ENCODE measurements at regions not wholly inside any gene's neighbourhood (a gene's known extent, or its start where the extent isn't known, plus 50 kb on each side); places are given as distances from the start of the nearest gene placed in this dataset.

GRCh38 chr7:68689087-68689433 lies 909.2 kb upstream of the AUTS2 start:
- H3K4me3 Mint-ChIP-seq, result no peak overlapping the region
- H3K9me3 ChIP-seq, result peaks cover 2% of the 10 kb centered on the region
- 84% methylated on average over 3 of the region's 5 CpGs for WGBS (ENCODE audit: insufficient coverage)
- H3K27ac ChIP-seq (ENCODE audit: low read length), result no peak overlapping the region
- no peaks in the 10 kb centered on the region for H3K27me3 Mint-ChIP-seq
- peaks cover 4 to 29% (median 15%) of the 10 kb centered on the region in 3 donors for H3K9me3 Mint-ChIP-seq
- H3K36me3 ChIP-seq (ENCODE audit: control insufficient read depth in 2 of 2, extremely low read depth in 1 of 2, insufficient read depth in 1 of 2, low read length in 1 of 2), result no peaks in the 10 kb centered on the region
- no peak for DNase-seq
- CTCF ChIA-PET, result no interaction called here
- ATAC-seq (replicated peaks in 1 of 4), result no peak
- POLR2A ChIA-PET, result no interaction called here
- no peaks in the 10 kb centered on the region for H3K36me3 Mint-ChIP-seq
- H3K27me3 ChIP-seq (replicated peaks in 1 of 2; ENCODE audit: control insufficient read depth in 2 of 2, extremely low read depth in 1 of 2, insufficient read depth in 2 of 2, low read length in 1 of 2), result no peaks in the 10 kb centered on the region
- no peaks in the 10 kb centered on the region for H3K4me1 ChIP-seq (ENCODE audit: control insufficient read depth in 1 of 2, extremely low read depth in 1 of 2, insufficient read depth in 2 of 2, low read length in 2 of 2)
- no peak overlapping the region for H3K27ac Mint-ChIP-seq
- H3K4me3 ChIP-seq (ENCODE audit: control insufficient read depth in 1 of 2, extremely low read depth in 1 of 2, low read length in 1 of 2), result no peak overlapping the region
- H3K4me1 Mint-ChIP-seq, result no peaks in the 10 kb centered on the region

DNA sequence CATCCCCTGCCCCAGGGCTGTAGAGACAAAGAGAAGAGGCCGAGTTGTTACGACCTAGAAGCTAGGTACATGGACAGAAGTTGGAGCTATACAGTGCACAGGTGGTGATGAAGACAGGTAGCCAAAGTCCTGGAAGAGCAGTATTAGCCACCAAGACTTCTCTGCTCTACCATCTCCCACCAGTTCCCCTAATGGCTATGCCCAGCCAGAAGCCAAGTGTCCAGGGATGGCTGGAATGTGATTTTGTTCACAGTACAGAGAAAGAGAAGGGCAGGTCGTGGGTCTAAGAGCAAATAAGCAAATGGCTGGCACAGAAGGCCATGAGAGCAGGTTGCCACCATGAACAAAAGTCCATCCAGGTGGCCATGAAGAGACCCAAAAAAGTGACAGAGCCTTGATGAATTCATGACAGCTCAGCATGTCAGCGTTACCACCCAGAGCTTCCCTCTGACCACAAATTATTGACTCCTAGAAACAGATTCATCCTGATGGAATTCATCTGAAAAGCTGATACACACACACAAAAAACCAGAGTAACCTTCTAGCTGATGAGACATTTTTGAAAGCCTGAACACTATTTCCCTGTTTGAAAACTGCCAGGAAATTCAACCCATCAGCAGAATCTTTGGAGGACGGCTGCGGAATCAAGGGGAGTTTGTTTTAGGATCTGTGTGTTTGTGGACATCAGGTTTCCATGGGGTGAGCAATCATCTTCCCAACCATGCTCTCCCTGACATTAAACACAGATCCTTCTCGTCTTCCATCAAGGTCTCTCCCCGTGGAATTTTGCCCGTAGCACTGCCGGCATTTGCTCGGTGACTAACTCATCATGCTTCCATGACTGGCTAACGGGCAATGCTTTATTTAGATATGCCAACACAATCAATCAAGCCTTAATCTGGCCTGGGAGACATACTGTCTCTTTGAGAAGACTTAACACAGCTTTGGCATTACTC lies 906.7 kb upstream of the AUTS2 start:
- H3K4me3 ChIP-seq (ENCODE audit: control insufficient read depth in 1 of 2, extremely low read depth in 1 of 2, low read length in 1 of 2), result no peak overlapping the region
- Mint-ChIP-seq H3K27ac (no peak overlapping the region), H3K27me3 (no peaks in the 10 kb centered on the region), H3K9me3 (peaks cover 5 to 35% (median 17%) of the 10 kb centered on the region in 3 donors), H3K4me1 (no peaks in the 10 kb centered on the region), H3K36me3 (no peaks in the 10 kb centered on the region), H3K4me3 (no peak overlapping the region)
- H3K4me1 ChIP-seq (ENCODE audit: control insufficient read depth in 1 of 2, extremely low read depth in 1 of 2, insufficient read depth in 2 of 2, low read length in 2 of 2), result no peaks in the 10 kb centered on the region
- DNase-seq, result no peak
- ChIA-PET POLR2A (no interaction called here), CTCF (no interaction called here)
- H3K9me3 ChIP-seq, result no peaks in the 10 kb centered on the region
- ATAC-seq (replicated peaks in 1 of 4), result no peak
- H3K36me3 ChIP-seq (ENCODE audit: control insufficient read depth in 2 of 2, extremely low read depth in 1 of 2, insufficient read depth in 1 of 2, low read length in 1 of 2), result no peaks in the 10 kb centered on the region
- WGBS (ENCODE audit: insufficient coverage), result 84% methylated on average over 8 of the region's 12 CpGs
- no peaks in the 10 kb centered on the region for H3K27me3 ChIP-seq (replicated peaks in 1 of 2; ENCODE audit: control insufficient read depth in 2 of 2, extremely low read depth in 1 of 2, insufficient read depth in 2 of 2, low read length in 1 of 2)
- no peak overlapping the region for H3K27ac ChIP-seq (ENCODE audit: low read length)

DNA sequence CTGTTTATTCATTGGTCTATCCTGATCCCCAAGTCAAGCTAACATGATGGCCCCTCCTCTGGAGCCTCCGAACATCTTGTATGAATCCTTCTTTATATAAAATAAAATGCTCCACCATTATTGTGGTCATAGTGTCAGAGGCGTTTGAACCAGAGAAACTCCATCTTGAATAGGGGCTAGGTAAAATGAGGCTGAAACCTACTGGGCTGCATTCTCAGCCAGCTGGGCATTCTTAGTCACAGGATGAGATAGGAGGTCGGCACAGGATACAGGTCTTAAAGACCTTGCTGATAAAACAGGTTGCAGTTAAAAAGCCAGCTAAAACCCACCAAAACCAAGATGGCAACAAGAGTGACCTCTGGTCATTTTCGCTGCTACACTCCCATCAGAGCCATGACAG lies 905.8 kb upstream of the AUTS2 start:
- Histone ChIP-seq H3K4me1 (ENCODE audit: control insufficient read depth in 1 of 2, extremely low read depth in 1 of 2, insufficient read depth in 2 of 2, low read length in 2 of 2) (no peaks in the 10 kb centered on the region), H3K9me3 (no peaks in the 10 kb centered on the region), H3K27ac (ENCODE audit: low read length) (no peak overlapping the region), H3K4me3 (ENCODE audit: control insufficient read depth in 1 of 2, extremely low read depth in 1 of 2, low read length in 1 of 2) (no peak overlapping the region), H3K36me3 (ENCODE audit: control insufficient read depth in 2 of 2, extremely low read depth in 1 of 2, insufficient read depth in 1 of 2, low read length in 1 of 2) (no peaks in the 10 kb centered on the region), H3K27me3 (replicated peaks in 1 of 2; ENCODE audit: control insufficient read depth in 2 of 2, extremely low read depth in 1 of 2, insufficient read depth in 2 of 2, low read length in 1 of 2) (no peaks in the 10 kb centered on the region)
- POLR2A ChIA-PET, result no interaction called here
- CTCF ChIA-PET, result no interaction called here
- Mint-ChIP-seq H3K27me3 (no peaks in the 10 kb centered on the region), H3K4me1 (no peaks in the 10 kb centered on the region), H3K36me3 (no peaks in the 10 kb centered on the region), H3K9me3 (peaks cover 5 to 36% (median 17%) of the 10 kb centered on the region in 3 donors), H3K27ac (no peak overlapping the region), H3K4me3 (no peak overlapping the region)
- 64% methylated on average over 2 of the region's 4 CpGs for WGBS (ENCODE audit: insufficient coverage)
- no peak for ATAC-seq (replicated peaks in 1 of 4)
- DNase-seq, result no peak

GRCh38 chr7:68694656-68695055 lies 903.6 kb upstream of the AUTS2 start:
- ChIA-PET CTCF (no interaction called here), POLR2A (no interaction called here)
- no peak for ATAC-seq (replicated peaks in 1 of 4)
- H3K4me3 Mint-ChIP-seq, result no peak overlapping the region
- H3K9me3 Mint-ChIP-seq, result peaks cover 5 to 38% (median 11%) of the 10 kb centered on the region in 3 donors
- Histone ChIP-seq H3K9me3 (no peaks in the 10 kb centered on the region), H3K27me3 (replicated peaks in 1 of 2; ENCODE audit: control insufficient read depth in 2 of 2, extremely low read depth in 1 of 2, insufficient read depth in 2 of 2, low read length in 1 of 2) (no peaks in the 10 kb centered on the region), H3K4me1 (ENCODE audit: control insufficient read depth in 1 of 2, extremely low read depth in 1 of 2, insufficient read depth in 2 of 2, low read length in 2 of 2) (no peaks in the 10 kb centered on the region), H3K4me3 (ENCODE audit: control insufficient read depth in 1 of 2, extremely low read depth in 1 of 2, low read length in 1 of 2) (no peak overlapping the region), H3K36me3 (ENCODE audit: control insufficient read depth in 2 of 2, extremely low read depth in 1 of 2, insufficient read depth in 1 of 2, low read length in 1 of 2) (no peaks in the 10 kb centered on the region), H3K27ac (ENCODE audit: low read length) (no peak overlapping the region)
- H3K27me3 Mint-ChIP-seq, result no peaks in the 10 kb centered on the region
- no peaks in the 10 kb centered on the region for H3K36me3 Mint-ChIP-seq
- no CpG with 5 or more reads among the region's 1 CpG for WGBS (ENCODE audit: insufficient coverage)
- H3K27ac Mint-ChIP-seq, result no peak overlapping the region
- H3K4me1 Mint-ChIP-seq, result no peaks in the 10 kb centered on the region
- no peak for DNase-seq

DNA sequence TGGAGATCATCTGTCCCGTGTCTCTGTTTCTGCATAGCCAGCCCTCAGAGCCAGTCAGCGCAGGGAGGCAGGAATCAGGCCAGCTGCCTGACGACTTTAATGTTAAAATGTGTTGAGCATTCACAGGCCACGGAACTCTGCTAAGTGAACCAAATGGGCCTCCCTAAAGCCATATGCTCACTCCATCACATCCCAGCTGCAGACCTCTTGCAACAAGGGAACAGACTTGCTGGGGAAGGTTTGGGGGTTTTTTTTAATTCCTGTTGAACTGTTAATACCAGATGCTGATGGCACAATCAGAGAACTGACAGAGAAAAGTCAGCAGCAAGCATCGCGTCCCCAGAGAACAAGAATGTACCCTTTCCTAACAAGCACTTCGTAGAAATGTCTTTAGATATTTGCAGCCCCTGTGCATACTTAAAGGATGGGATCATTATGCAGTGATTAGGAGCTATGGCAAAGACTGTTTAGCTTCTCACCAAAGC lies 900.4 kb upstream of the AUTS2 start:
- 37% methylated on average over 2 of the region's 7 CpGs for WGBS (ENCODE audit: insufficient coverage)

DNA sequence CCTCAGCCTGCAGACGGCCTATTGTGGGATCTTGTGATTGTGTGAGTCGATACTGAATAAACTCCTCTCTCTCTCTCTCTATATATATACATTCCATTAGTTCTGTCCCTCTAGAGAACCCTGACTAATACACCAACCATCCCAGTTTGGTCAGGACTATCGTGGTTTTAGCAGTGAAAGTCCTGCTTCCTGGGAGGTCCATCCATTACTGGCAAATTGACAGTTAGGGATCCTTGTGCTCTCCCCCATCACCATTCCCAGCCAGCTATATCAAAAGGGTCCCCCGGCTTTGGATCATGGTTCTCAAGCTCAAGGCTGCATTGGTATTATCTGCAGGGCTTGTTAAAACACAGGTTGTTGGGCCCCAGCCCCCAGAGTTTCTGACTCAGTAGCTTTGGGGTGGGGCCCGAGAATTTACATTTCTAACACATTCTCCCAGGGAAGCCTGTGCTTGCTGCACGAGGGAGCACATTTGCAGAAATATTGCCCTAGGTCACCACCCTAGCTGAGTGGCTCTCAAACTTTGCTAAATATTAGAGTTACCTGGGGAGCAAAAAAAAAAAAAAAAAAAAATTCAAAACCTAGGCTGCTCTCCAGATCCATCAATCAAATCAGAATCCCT lies 899.1 kb upstream of the AUTS2 start:
- peaks cover 5 to 28% (median 8%) of the 10 kb centered on the region in 3 donors for H3K9me3 Mint-ChIP-seq
- Histone ChIP-seq H3K4me1 (ENCODE audit: control insufficient read depth in 1 of 2, extremely low read depth in 1 of 2, insufficient read depth in 2 of 2, low read length in 2 of 2) (no peaks in the 10 kb centered on the region), H3K36me3 (ENCODE audit: control insufficient read depth in 2 of 2, extremely low read depth in 1 of 2, insufficient read depth in 1 of 2, low read length in 1 of 2) (no peaks in the 10 kb centered on the region), H3K9me3 (no peaks in the 10 kb centered on the region), H3K27ac (ENCODE audit: low read length) (no peak overlapping the region), H3K4me3 (ENCODE audit: control insufficient read depth in 1 of 2, extremely low read depth in 1 of 2, low read length in 1 of 2) (no peak overlapping the region), H3K27me3 (replicated peaks in 1 of 2; ENCODE audit: control insufficient read depth in 2 of 2, extremely low read depth in 1 of 2, insufficient read depth in 2 of 2, low read length in 1 of 2) (no peaks in the 10 kb centered on the region)
- ATAC-seq (replicated peaks in 1 of 4) (no peak), DNase-seq (no peak)
- H3K4me1 Mint-ChIP-seq, result no peaks in the 10 kb centered on the region
- ChIA-PET POLR2A (no interaction called here), CTCF (interaction anchor here in 1 of 2 donors (1.4 kb wide), 1 partner anchor 15 kb away, joined by 3 read pairs; no protein-coding TSS in a partner anchor)
- H3K27me3 Mint-ChIP-seq, result no peaks in the 10 kb centered on the region
- H3K36me3 Mint-ChIP-seq, result no peaks in the 10 kb centered on the region
- no CpG with 5 or more reads among the region's 6 CpGs for WGBS (ENCODE audit: insufficient coverage)
- no peak overlapping the region for H3K27ac Mint-ChIP-seq
- H3K4me3 Mint-ChIP-seq, result no peak overlapping the region

More for the DNA sequence above, 900.4 kb upstream of the AUTS2 start:
- Mint-ChIP-seq H3K4me3 (no peak overlapping the region), H3K27me3 (no peaks in the 10 kb centered on the region), H3K27ac (no peak overlapping the region), H3K9me3 (peaks cover 5 to 25% (median 14%) of the 10 kb centered on the region in 3 donors), H3K36me3 (no peaks in the 10 kb centered on the region), H3K4me1 (no peaks in the 10 kb centered on the region)
- Histone ChIP-seq H3K27ac (ENCODE audit: low read length) (no peak overlapping the region), H3K9me3 (no peaks in the 10 kb centered on the region), H3K27me3 (replicated peaks in 1 of 2; ENCODE audit: control insufficient read depth in 2 of 2, extremely low read depth in 1 of 2, insufficient read depth in 2 of 2, low read length in 1 of 2) (no peaks in the 10 kb centered on the region), H3K4me3 (ENCODE audit: control insufficient read depth in 1 of 2, extremely low read depth in 1 of 2, low read length in 1 of 2) (no peak overlapping the region), H3K36me3 (ENCODE audit: control insufficient read depth in 2 of 2, extremely low read depth in 1 of 2, insufficient read depth in 1 of 2, low read length in 1 of 2) (no peaks in the 10 kb centered on the region), H3K4me1 (ENCODE audit: control insufficient read depth in 1 of 2, extremely low read depth in 1 of 2, insufficient read depth in 2 of 2, low read length in 2 of 2) (no peaks in the 10 kb centered on the region)
- ATAC-seq (replicated peaks in 1 of 4) (no peak), DNase-seq (no peak)
- ChIA-PET POLR2A (no interaction called here), CTCF (no interaction called here)
